ENCODE measurements at regions not wholly inside any gene's neighbourhood (a gene's known extent, or its start where the extent isn't known, plus 50 kb on each side); places are given as distances from the start of the nearest gene placed in this dataset.
A peak's percentile ranks its signal among the peaks of the same experiment; 100 is the strongest.

DNA sequence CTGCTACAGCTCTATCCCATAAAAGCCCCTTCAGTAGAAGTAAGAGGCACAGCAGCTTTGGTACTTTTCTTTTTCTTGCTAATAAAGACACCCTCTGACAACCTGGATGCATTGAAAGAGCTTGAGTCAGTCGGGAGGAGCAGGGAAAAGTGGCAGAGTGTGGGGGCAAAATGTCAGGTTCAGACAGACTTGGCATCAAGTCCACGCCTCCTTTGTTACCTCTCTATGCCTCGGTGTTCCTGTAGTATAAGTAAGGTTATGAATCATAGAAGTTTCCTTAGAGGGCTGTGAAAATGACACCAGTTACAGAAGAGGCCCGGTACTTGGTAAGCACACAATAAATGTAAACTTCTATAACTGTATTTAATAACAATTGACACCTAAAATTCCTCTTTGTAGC lies 133.9 kb downstream of the ESM1 start:
- no peak for DNase-seq

DNA sequence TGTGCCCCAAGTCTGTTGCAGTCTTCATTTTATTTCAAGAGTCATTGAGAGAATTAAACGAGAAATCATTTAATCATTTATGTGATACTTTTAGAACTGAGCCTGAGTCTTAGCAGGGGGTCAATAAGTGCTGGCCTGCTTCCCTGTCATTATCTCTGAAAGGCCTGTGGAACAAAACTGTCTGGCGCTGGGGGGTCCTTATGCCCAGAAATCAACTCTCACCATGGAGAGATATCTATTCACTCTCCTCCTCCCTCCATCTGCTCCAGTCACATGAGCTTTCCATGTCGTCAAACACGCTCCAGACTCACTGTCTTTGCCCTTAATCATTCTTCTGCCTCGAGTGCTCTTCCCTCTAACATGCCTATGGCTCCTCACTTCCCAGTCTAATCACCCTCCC lies 136.8 kb downstream of the ESM1 start:
- no peak for DNase-seq

DNA sequence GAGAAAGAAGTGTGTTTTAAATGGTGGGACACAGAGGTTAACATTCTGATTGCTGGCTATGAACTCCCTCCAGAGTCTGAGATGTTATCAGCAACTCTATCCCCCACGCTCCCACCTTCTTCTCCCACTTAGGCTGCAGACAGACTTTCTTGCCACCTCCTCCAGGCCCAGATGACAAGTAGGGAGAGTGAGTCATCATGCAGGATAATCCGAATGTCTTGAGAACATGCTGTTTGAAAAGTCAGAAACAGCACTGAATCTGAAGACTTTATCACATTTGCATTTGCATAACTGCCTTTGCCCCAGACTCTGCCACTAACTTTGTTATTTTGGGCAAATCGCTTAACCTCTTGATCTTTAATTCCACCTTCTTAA lies 139.8 kb downstream of the ESM1 start:
- no peak for DNase-seq

DNA sequence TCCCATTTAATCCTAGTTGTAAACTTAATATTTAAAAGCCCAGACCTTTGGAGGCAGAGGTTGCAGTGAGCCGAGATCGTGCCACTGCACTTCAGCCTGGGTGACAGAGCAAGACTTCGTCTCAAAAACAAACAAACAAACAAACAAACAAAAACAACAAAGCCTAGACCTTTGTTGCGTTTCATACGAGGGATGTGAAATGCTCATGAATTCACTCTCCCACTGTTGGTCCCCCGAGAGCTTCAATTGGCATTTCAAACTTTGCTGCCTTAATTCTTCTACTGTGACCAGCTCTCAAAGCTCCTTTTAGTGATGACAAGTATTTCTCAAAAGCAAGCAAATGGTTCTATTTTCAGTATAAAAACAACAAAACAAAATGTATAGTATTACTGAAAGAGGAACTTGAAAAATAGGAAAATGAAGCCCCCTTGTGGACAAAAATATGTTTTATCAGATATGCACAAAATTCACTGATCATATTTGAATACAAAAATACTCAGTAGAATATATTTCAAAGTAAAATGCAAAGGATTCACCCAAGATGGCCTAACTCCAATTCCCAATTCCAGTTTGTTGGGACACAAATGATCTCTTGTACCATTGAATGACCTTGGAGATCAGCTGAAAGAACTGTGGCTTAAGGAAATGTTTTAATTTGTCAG lies 140.4 kb downstream of the ESM1 start:
- DNase-seq = no peak

DNA sequence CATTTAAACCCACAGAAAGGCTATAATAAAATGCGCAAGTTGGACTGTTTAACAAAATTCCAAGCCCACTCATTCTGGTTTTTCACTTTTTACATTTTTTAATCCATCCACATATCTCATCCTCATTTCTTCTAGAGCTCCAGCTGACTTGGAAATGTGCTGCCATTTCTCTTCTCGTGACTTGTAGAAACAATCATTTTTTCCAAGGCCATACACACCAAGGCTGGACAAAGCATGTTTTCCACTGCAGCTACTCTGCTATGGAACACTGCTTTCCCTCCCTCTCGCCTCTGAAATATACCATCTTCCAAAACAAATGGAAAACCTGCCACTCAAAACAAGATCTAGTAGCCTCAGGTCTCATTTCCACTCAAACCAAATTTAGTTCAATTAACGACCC lies 141.1 kb downstream of the ESM1 start:
- DNase-seq = no peak

DNA sequence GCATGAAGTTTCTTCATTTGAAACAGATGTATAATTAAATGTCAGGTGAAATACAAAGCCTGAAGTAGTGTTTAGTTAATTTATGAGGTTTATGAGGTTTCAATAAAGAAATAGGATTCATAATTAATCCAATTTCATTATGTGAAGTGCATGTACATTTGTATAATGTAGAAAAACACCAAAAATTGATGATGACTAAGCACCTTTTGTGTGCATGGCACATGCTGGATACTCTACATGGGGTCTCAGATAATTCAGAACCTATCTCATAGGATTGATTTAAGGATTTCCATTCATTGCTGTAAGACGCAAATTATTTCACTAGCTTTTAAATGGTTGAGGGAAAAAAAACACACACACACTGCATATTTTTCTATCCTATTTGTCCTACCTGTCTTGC lies 143.9 kb downstream of the ESM1 start:
- DNase-seq = no peak

DNA sequence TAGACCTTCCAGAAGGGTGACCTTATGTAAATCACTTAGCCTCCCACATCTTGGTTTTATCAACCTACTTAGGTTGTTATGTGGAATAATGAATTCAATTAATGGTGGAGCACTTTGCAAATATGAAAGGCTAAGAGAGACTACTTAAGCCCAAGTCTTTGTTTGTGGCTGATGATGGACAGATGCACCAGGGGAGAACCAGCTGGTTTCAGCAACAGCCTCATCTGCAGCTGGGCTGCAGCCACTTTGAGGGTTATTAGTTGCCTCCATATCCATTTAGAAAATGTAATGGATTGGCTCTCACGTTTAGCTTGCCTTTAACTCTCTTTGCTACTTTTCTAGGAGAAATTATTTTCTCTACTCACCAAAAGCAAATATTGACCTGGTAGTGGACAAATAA lies 146.6 kb downstream of the ESM1 start:
- DNase-seq = peak; percentile 52

DNA sequence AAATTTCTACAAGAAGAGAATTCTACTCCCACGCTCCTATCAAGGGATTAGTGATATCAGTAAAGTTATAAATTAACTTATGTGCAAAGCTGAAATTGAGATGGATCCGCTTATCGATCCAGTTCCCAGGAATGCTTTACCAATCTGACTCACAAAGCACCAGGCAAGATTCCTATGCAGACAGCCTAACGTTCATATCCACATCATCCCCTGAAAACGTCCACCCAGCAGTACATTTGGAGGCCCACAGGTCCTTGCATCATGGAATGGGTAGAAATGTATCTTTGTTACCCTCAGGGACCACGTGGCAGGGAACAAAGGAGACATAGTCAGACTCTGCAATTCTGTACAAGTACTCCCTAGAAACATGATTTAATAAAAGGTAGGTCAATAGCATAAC lies 147.4 kb downstream of the ESM1 start:
- peak; percentile 26 for DNase-seq

DNA sequence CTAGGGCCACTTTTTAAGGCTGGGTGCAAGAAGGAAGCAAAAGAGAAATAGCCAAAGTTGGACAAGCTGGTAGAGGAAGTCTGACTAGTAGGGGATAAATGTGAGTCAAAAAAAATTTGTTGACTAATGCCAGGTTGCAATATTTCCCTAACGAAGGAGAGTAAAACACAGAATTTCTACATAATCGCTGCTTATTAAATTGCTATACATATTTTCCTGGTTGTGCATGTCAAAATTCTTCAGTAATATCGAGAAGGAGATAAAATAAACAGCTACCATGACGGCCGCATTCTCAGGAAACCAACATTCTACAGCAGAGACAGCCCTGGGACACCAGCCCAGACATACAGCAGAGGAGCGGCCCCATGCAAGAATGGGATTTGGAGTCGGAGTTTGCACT lies 148.3 kb downstream of the ESM1 start:
- DNase-seq = no peak

DNA sequence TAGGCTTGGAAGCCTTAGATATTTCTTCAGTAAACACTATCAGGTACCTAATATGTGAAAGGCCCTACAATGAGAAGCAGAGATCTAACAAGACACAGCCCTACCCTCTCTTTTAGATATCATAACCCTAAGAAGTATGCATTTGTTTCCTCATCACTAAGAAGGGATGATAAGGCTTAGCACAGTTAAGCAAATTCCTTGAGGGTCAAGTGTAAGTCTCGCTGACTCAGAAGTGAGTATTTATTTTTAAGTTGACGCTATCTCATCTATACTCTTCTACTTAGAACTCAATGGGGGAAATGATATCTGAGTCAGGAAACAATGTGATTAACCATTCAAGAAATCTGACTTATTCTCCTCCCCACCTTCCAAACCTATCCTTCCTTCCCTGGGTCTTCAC lies 149.7 kb downstream of the ESM1 start:
- DNase-seq = no peak

DNA sequence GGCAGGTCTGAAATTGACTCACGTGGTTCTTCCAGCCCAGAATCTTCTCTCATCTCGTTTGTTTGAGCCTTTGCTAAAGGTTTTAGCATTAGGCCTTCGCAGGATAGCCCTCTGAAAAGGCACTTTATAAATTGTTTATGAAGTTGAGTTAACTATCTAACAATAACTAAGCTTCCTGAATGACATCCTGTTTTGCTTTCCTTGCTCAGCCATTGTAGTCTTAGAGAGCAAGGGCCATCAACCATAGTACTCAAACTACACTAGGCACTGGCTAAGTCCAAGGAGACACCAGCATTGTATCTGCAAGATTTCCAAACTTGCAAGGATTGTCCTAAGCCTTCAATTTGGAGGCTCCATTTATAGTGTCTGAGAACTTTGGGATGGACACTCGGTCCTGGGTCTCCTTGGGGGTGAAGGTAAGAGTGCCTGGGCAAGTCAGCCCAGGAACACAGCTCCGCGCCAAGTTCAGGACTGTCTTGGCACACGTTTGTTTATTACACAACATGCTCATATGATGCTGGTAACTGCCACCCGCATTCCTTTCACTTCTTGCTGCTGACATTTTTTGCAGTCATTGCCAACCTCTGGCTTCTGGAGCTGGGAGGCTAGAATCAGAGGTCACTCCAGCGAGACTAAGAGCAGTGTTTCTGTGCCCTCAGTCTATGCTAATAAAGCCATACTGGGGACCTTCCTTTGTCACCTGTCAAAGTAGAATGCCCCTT lies 151.1 kb downstream of the ESM1 start:
- no peak for DNase-seq

DNA sequence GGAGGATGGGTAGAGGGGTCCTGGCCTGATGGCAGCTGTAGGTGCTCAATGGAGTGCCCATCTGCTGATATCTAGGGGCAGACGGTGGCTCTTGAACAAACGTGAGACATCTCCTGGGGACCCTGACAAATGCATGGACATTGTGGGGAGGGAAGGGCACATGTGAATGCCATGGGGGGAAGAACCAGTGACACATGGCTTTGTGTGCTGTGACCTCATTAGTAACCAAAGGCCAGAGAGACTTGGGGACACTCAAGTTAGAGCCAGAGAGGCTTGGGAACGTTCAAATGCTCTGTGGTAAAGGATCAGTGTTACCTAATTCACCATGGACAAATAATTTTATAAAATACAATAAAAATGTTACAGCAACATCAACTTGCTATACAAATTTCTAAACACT lies 151.8 kb downstream of the ESM1 start:
- no peak for DNase-seq

DNA sequence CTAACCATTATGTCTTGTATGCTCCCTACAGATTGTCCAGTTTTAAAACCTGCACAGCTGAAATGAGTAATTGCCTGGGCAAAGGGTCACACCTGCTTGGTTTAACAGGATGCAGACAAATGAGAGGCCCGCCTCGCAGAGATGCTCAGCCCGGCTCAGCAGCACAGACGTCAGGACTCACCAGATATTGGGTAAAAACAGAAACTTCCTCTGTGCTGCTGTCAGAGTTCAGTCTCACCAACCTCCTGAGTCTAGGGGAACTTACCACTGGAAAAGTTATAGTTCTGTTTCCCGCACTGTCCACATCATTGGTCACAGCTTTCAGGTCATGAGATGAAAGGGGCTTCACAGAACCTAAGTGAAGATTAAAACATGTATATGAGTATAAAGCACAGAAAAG lies 152.5 kb downstream of the ESM1 start:
- DNase-seq = no peak

DNA sequence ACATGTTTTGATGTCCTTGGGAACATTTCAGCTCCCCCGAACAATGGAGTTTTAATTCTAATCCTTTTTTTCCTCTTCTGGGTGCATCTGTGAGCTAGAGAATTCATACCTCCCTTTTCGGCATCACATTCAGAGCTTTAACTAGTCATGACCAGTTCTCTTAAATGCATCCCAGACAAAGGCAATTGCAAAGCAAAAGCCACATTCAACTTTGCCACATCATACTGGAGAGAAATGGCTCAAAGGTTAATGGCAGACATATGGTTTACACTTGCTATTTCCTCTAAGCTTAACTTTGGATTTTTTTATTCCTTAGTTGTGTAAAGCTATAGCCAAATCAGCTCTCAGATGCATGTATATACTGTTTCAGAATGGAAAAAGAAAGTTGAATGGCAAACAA lies 153.3 kb downstream of the ESM1 start:
- no peak for DNase-seq

DNA sequence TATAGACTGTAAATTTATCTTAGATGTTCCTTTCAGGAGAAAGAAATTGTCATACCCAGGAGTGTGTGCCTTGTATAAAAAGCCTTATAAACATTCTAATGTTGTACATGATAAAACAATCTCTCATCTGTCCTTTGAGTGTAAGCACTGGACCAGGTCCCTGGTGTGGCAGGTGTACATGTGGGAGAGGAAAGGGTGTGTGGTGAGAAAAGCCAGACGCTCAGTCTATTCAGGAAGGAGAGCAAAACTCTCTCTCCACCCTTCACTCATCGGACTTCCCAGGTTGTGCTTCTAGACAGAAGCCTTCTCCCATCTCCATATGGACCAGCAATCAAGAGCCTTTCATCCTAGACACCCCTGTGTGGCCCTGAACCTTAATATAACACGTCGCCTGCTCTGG lies 154.2 kb downstream of the ESM1 start:
- DNase-seq = no peak

DNA sequence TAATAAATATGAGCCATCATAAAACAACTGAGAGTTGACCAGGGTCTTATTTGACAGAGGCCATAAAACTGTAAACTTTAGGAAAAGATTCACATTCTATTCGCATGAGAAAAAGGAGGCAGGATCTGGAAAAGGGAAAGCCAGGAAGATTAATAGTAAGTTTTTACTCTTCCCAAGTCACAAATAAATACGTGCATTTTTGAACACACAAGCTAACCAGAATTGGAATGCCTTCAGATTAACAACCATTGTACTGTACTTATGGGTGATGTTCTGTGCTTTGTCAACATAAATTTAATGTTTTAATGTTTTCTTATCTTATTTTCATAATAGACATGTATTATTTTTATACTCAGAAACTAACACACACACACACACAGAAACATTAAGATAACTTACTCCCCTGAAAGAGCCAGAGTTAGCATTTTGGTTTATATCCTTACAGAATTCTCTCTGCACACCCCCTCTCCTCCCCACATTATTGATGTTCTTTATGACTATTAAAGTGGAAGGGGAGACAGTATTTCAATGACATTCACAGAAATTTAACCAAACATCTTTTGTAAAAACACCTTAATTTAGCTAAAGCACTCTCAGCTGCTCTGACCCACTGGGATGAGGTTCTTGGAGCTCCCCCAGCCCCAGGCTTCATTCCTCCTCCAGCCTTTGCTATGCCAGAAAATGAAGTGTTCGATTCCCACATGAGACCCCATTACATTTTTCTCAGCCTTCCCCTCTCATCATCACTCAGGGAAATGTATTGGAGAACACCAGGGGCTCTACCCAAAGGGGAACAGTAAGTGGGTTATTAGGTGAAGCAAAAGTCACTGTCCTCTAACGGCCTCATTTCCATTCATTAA lies 155.5 kb downstream of the ESM1 start:
- no peak for DNase-seq

DNA sequence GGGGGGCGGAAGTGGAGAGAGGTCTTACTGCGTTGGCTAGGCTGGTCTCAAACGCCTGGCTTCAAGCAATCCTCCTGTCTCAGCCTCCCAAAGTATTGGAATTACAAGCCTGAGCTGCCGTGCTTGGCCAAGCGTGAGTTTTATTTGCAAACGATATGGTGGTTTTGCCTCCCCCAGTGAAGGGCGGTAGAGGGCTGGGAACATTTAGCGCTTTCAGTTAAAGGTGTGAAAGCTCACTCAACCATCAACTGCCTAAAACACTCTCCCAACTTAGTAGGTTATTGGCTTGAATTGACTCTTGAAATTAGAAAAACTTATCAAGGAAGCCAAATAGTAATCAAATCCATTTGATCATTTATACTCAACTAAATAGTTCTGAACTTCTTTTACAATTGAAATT lies 156.3 kb downstream of the ESM1 start:
- DNase-seq = no peak

DNA sequence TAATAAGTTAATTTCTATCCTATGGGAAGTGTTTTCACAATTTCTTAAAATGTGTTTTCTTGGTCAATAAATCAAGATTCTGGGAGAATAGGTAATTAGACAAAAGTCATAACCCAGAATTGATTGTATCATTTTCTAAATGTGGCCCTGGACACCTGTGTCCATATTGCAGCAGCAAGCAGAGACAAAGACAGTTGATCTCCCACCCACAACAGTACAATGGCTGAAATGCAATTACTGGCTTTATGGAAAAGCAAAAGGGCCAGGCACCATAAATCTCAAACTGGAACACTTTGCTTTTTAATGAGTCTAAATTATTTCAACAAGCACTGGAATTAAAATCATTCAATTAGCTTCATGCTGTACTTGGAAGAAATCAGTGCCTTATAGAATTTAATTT lies 157.2 kb downstream of the ESM1 start:
- no peak for DNase-seq

DNA sequence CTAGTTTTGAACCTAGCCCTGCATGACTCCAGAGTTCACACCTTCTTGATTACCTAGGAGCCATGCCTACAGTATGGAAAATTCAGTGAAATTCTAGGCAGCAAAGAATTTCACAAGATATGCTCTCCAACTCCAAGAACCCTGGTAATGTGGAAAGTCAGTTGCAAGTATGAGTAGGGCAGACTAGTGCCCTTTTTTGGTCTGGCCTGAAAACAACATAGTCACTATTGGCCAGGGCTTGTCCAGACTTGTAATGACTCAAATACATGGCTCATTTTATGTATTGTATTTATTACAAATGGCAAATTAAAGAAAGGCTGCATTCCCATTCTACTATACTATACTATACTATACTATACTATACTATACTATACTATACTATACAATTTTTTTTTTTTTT lies 160.4 kb downstream of the ESM1 start:
- no peak for DNase-seq

DNA sequence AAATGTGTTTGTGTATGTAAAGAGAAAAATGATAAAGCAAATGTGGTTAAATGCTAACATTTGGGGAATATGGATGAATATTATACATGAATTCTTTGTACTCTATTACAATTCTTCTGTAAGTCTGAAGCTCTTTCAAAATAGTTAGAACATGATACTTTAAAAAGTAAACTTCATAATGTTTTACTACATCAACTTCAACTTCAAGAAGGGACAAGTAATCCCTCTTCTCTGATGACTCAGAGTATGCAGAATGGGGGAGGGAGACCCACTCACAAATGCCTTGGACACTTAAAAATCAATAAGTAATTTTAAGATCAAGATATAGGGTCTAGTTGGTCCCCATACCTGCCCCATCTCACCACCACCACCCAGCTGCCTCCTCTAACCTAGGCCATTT lies 162.4 kb downstream of the ESM1 start:
- DNase-seq = no peak

DNA sequence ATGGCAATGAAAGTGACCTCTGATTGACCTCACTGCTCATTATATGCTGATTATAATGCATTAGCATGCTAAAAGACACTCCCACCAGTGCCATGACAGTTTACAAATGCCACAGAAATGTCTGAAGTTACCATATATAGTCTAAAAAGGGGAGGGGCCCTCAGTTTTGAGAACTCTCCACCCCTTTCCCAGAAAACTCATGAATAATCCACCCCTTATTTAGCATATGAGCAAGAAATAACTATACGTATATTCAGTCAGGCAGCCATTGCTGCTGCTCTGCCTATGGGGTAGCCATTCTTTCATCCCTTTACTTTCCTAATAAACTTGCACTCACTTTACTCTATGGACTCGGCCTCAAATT lies 163.1 kb downstream of the ESM1 start:
- no peak for DNase-seq

DNA sequence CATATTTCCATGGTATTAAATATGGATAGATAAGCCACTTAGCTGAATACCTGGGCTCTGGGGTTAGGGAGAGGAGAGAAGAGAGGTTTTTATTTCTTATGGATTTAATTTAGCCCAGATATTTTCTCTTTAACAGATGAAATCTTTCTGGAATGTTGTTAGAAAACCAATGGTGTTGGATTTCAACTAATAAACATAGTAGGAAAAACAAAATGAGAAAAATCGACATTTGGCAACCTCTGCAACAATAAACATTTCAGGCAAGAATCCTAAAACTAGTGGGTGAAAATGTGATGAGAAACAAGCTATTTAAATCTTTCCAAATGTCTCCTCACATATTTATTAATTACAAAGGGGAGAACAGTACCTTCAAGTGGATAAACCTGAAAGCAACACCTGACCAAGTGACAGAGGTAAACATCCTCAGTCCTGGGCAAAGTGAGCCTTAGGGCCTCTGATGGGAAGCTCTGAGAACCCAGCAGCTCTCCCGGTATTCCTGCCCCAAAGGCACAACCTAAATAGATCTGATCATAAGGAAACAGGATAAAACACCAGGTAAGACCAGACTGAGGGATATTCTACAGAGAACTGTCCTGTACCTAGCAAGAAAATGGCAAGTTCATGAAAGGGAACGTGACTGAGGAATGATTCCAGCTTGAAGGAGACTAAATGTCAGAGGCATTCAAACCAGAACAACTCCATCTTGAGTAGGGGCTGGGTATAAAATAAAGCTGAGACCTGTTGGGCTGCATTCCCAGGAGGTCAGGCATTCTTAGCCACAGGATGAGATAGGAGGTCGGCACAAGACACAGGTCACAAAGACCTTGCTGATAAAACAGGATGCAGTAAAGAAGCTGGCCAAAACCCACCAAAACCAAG lies 163.7 kb downstream of the ESM1 start:
- DNase-seq = no peak

Data from NCI-H1436 treated with DMSO at 0.1 percent for 48 hours (cell line).